WTC11 (cell line): ENCODE measurements at regions not wholly inside any gene's neighbourhood (a gene's known extent, or its start where the extent isn't known, plus 50 kb on each side); places are given as distances from the start of the nearest gene placed in this dataset.
A peak's percentile ranks its signal among the peaks of the same experiment; 100 is the strongest.

Experiments
- ATAC-seq: fragments of 200-7000 bp; cut with Tn5 transposase; 2 replicates; pipeline ENCODE4 v1.10.0; 2021; ENCODE audit warnings: mild to moderate bottlenecking, moderate library complexity
- CTCF ChIA-PET: fragments of 300-600 bp; sonication (Branson Sonifier 250); formaldehyde crosslinking; loops from one replicate; lab custom pipeline; 2021; ENCODE audit warnings: antibody characterized with exemption; lab: Charles Lee
- POLR2A ChIA-PET: fragments of 350-600 bp; sonication (Branson Sonifier 250); formaldehyde crosslinking; loops from one replicate; lab custom pipeline; 2021; ENCODE audit warnings: antibody characterized with exemption; lab: Charles Lee
- DNase-seq: peaks from one replicate; pipeline ENCODE4 v3.0.0; 2021; ENCODE audit warnings: low spot score
- H3K27ac Mint-ChIP-seq: 2 replicates; pipeline ENCODE4 v1.8.0; 2021; ENCODE audit warnings: mixed read lengths
- H3K27me3 Mint-ChIP-seq: 2 replicates; pipeline ENCODE4 v1.8.0; 2021; ENCODE audit warnings: low read depth, mild to moderate bottlenecking, moderate library complexity, mixed read lengths
- H3K36me3 Mint-ChIP-seq: 2 replicates; pipeline ENCODE4 v1.8.0; 2021; ENCODE audit warnings: mixed read lengths
- H3K4me1 Mint-ChIP-seq: 2 replicates; pipeline ENCODE4 v1.8.0; 2022; ENCODE audit warnings: mixed read lengths
- H3K4me3 Mint-ChIP-seq: 2 replicates; pipeline ENCODE4 v1.8.0; 2021; ENCODE audit warnings: mild to moderate bottlenecking, moderate library complexity, mixed read lengths
- H3K9me3 Mint-ChIP-seq: 2 replicates; pipeline ENCODE4 v1.8.0; 2021; ENCODE audit warnings: mixed read lengths
- AR ChIP-seq: fragments of 250-450 bp; sonication (Bioruptor Pico); IDR thresholded peaks from 2 replicates; pipeline ENCODE4 v1.9.0; 2021; ENCODE audit warnings: mild to moderate bottlenecking
- ATF1 ChIP-seq: sonication (generic); formaldehyde crosslinking; IDR thresholded peaks from 2 replicates; pipeline ENCODE4 v1.8.1; 2023; ENCODE audit warnings: mild to moderate bottlenecking, moderate library complexity, missing genetic modification reagents
- E2F1 ChIP-seq: sonication (generic); formaldehyde crosslinking; IDR thresholded peaks from 2 replicates; pipeline ENCODE4 v1.8.0; 2022; ENCODE audit warnings: mild to moderate bottlenecking, missing genetic modification reagents
- ERG ChIP-seq: fragments of 250-450 bp; sonication (Bioruptor Pico); IDR thresholded peaks from 2 replicates; pipeline ENCODE4 v1.8.0; 2021; ENCODE audit warnings: mild to moderate bottlenecking
- FOXJ3 ChIP-seq: sonication (generic); formaldehyde crosslinking; IDR thresholded peaks from 2 replicates; pipeline ENCODE4 v1.9.0; 2021; ENCODE audit warnings: missing genetic modification reagents, mild to moderate bottlenecking, borderline replicate concordance
- FOXP4 ChIP-seq: sonication (generic); formaldehyde crosslinking; IDR thresholded peaks from 2 replicates; pipeline ENCODE4 v1.8.0; 2022; ENCODE audit warnings: mild to moderate bottlenecking, missing genetic modification reagents
- GABPB1 ChIP-seq: sonication (generic); formaldehyde crosslinking; IDR thresholded peaks from 2 replicates; pipeline ENCODE4 v1.8.1; 2023; ENCODE audit warnings: mild to moderate bottlenecking, missing genetic modification reagents
- IRF1 ChIP-seq: sonication (generic); formaldehyde crosslinking; IDR thresholded peaks from 2 replicates; pipeline ENCODE4 v1.8.0; 2023; ENCODE audit warnings: missing genetic modification reagents
- NR3C1 ChIP-seq: sonication (generic); formaldehyde crosslinking; conservative IDR thresholded peaks from 2 replicates; pipeline ENCODE4 v1.8.1; 2023; ENCODE audit warnings: low read depth, mild to moderate bottlenecking, missing genetic modification reagents
- RELA ChIP-seq: sonication (generic); formaldehyde crosslinking; IDR thresholded peaks from 2 replicates; pipeline ENCODE4 v1.8.1; 2022; ENCODE audit warnings: missing genetic modification reagents, mild to moderate bottlenecking, borderline replicate concordance
- SMAD4 ChIP-seq: sonication (generic); formaldehyde crosslinking; IDR thresholded peaks from 2 replicates; pipeline ENCODE4 v1.8.0; 2022; ENCODE audit warnings: mild to moderate bottlenecking, missing genetic modification reagents
- TEAD1 ChIP-seq: sonication (generic); formaldehyde crosslinking; IDR thresholded peaks from 2 replicates; pipeline ENCODE4 v1.8.0; 2022; ENCODE audit warnings: mild to moderate bottlenecking, missing genetic modification reagents
- ZMAT4 ChIP-seq: fragments of 250-450 bp; sonication (Bioruptor Pico); IDR thresholded peaks from 2 replicates; pipeline ENCODE4 v1.9.0; 2021; ENCODE audit warnings: mild to moderate bottlenecking
- ZNF219 ChIP-seq: sonication (generic); formaldehyde crosslinking; IDR thresholded peaks from 2 replicates; pipeline ENCODE4 v1.8.0; 2023; ENCODE audit warnings: missing genetic modification reagents, mild to moderate bottlenecking, borderline replicate concordance
- ZNF232 ChIP-seq: sonication (generic); formaldehyde crosslinking; IDR thresholded peaks from 2 replicates; pipeline ENCODE4 v1.8.0; 2022; ENCODE audit warnings: mild to moderate bottlenecking, missing genetic modification reagents
- ZNF281 ChIP-seq: sonication (generic); formaldehyde crosslinking; IDR thresholded peaks from 2 replicates; pipeline ENCODE4 v1.8.0; 2023; ENCODE audit warnings: mild to moderate bottlenecking, missing genetic modification reagents
- ZNF425 ChIP-seq: fragments of 250-450 bp; sonication (Bioruptor Pico); conservative IDR thresholded peaks from 2 replicates; pipeline ENCODE4 v1.9.0; 2021; ENCODE audit warnings: mild to moderate bottlenecking

GRCh38 chr6:20038410-20039204 is 173.7 kb downstream of the MBOAT1 start:
- no peak overlapping the region for H3K27ac Mint-ChIP-seq
- no peaks in the 10 kb centered on the region; the same call in 1 of the 2 replicates for H3K27me3 Mint-ChIP-seq
- TF ChIP-seq FOXJ3 (CRISPR knock-in tag) (no peak), ZMAT4 (no peak), GABPB1 (no peak), ZNF281 (CRISPR knock-in tag) (no peak), NR3C1 (no peak), ZNF219 (CRISPR knock-in tag) (no peak), RELA (CRISPR knock-in tag) (no peak), SMAD4 (CRISPR knock-in tag) (no peak), ZNF232 (no peak), AR (CRISPR knock-in tag) (no peak), ATF1 (CRISPR knock-in tag) (no peak), E2F1 (CRISPR knock-in tag) (no peak), FOXP4 (CRISPR knock-in tag) (no peak), ERG (no peak), IRF1 (no peak), ZNF425 (CRISPR knock-in tag) (no peak), TEAD1 (CRISPR knock-in tag) (no peak)
- TF ChIP-seq, all 79 proteins: peak for 0
- DNase-seq (no peak), ATAC-seq (peak; percentile 60)
- ChIA-PET POLR2A (no interaction called here), CTCF (no interaction called here)
- Mint-ChIP-seq H3K4me3 (no peak overlapping the region), H3K4me1 (peaks cover 28% of the 10 kb centered on the region), H3K36me3 (peaks cover 10% of the 10 kb centered on the region), H3K9me3 (peaks cover 22% of the 10 kb centered on the region)
